Hepatocyte (in vitro differentiated cells): ENCODE measurements at regions not wholly inside any gene's neighbourhood (a gene's known extent, or its start where the extent isn't known, plus 50 kb on each side); places are given as distances from the start of the nearest gene placed in this dataset.
"Not testable (repeated sequence)": the region's sequence is repeated elsewhere in the genome, so short reads cannot be mapped to it uniquely, and the experiment has no call there.

Experiments used
- DNase-seq: peaks from one replicate; pipeline ENCODE4 v3.0.0-alpha.2; 2016; ENCODE audit warnings: low spot score
- H2AFZ ChIP-seq: fragments of 200-600 bp; sonication (generic); 2 replicates; pipeline ENCODE4 v1.6.0; 2016; ENCODE audit warnings: antibody characterized with exemption, mild to moderate bottlenecking
- H3K27ac ChIP-seq: fragments of 200-600 bp; sonication (generic); 2 replicates; pipeline ENCODE4 v1.5.1; 2016; ENCODE audit warnings: mild to moderate bottlenecking
- H3K27me3 ChIP-seq: fragments of 200-600 bp; sonication (generic); 2 replicates; pipeline ENCODE4 v1.6.1; 2016
- H3K36me3 ChIP-seq: fragments of 200-600 bp; sonication (generic); replicated peaks from 2 replicates; pipeline ENCODE4 v1.5.1; 2016; ENCODE audit warnings: low read depth; ENCODE audit not compliant: insufficient read depth
- H3K4me1 ChIP-seq: fragments of 200-600 bp; sonication (generic); 2 replicates; pipeline ENCODE4 v1.5.1; 2016; ENCODE audit warnings: mild to moderate bottlenecking, moderate library complexity; ENCODE audit not compliant: insufficient read depth
- H3K4me2 ChIP-seq: fragments of 200-600 bp; sonication (generic); 2 replicates; pipeline ENCODE4 v1.6.0; 2016
- H3K4me3 ChIP-seq: fragments of 200-600 bp; sonication (generic); 2 replicates; pipeline ENCODE4 v1.5.1; 2016; ENCODE audit warnings: mild to moderate bottlenecking
- H3K79me2 ChIP-seq: fragments of 200-600 bp; sonication (generic); 2 replicates; pipeline ENCODE4 v1.6.0; 2017; ENCODE audit warnings: mild to moderate bottlenecking
- H3K9me2 ChIP-seq: fragments of 200-600 bp; sonication (generic); replicated peaks from 2 replicates; pipeline ENCODE4 v1.6.0; 2017; ENCODE audit warnings: mild to moderate bottlenecking; ENCODE audit not compliant: insufficient read depth
- H3K9me3 ChIP-seq: fragments of 200-600 bp; sonication (generic); 2 replicates; pipeline ENCODE4 v1.5.1; 2016; ENCODE audit warnings: low read depth, mild to moderate bottlenecking
- H4K20me1 ChIP-seq: fragments of 200-600 bp; sonication (generic); 2 replicates; pipeline ENCODE4 v1.6.0; 2016; ENCODE audit warnings: mild to moderate bottlenecking; ENCODE audit not compliant: insufficient read depth, poor library complexity, severe bottlenecking
- EZH2 ChIP-seq: fragments of 200-600 bp; sonication (generic); IDR thresholded peaks from 2 replicates; pipeline ENCODE4 v1.6.1; 2016; ENCODE audit warnings: antibody characterized with exemption, mild to moderate bottlenecking, borderline replicate concordance
- EZH2phosphoT487 ChIP-seq: fragments of 200-600 bp; sonication (generic); IDR thresholded peaks from one replicate; pipeline ENCODE4 v1.6.1; 2018; ENCODE audit warnings: antibody characterized with exemption, mild to moderate bottlenecking, low read depth, moderate library complexity; ENCODE audit not compliant: unreplicated experiment, severe bottlenecking
- WGBS: methylation state at CpG from one replicate; pipeline ENCODE4 v1.1.6; 2016; ENCODE audit warnings: low lambda C conversion rate; ENCODE audit errors: missing lambda C conversion rate; 5-methylcytosine and 5-hydroxymethylcytosine counted together
- TF ChIP-seq, protein P1 (sequence below): fragments of 200-600 bp; sonication (generic); IDR thresholded peaks from 2 replicates; pipeline ENCODE4 v1.5.1; 2016; ENCODE audit warnings: antibody characterized with exemption, mild to moderate bottlenecking; ENCODE audit not compliant: poor library complexity

DNA sequence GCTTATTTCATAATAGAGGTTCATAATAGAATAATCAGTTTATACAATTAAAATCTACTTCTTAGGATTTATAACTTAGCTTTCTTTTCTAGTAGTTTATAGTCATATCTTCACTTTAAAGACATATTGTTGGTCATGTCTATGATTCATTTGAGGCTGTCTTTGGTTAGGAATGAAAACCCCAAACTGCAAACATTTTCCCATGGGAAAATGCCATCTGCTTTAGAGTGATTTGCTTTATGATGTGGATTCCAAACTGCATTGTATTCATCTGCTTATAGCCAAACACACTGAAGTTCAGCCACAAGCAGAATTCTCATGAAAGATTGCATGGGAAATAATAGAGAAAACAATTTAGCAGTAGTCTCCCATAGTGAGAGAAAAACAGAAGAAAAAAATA is 128.0 kb downstream of the RFPL4B start:
- no peaks in the 10 kb centered on the region for H4K20me1 ChIP-seq
- no peak overlapping the region for H3K4me3 ChIP-seq
- H3K9me2 ChIP-seq, result no peaks in the 10 kb centered on the region
- TF ChIP-seq EZH2 (no peak), EZH2phosphoT487 (no peak)
- TF ChIP-seq, protein P1, sequence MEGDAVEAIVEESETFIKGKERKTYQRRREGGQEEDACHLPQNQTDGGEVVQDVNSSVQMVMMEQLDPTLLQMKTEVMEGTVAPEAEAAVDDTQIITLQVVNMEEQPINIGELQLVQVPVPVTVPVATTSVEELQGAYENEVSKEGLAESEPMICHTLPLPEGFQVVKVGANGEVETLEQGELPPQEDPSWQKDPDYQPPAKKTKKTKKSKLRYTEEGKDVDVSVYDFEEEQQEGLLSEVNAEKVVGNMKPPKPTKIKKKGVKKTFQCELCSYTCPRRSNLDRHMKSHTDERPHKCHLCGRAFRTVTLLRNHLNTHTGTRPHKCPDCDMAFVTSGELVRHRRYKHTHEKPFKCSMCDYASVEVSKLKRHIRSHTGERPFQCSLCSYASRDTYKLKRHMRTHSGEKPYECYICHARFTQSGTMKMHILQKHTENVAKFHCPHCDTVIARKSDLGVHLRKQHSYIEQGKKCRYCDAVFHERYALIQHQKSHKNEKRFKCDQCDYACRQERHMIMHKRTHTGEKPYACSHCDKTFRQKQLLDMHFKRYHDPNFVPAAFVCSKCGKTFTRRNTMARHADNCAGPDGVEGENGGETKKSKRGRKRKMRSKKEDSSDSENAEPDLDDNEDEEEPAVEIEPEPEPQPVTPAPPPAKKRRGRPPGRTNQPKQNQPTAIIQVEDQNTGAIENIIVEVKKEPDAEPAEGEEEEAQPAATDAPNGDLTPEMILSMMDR, result no peak
- H3K79me2 ChIP-seq, result no peaks in the 10 kb centered on the region
- no peak overlapping the region for H3K4me2 ChIP-seq
- no peak overlapping the region for H3K27ac ChIP-seq
- no peaks in the 10 kb centered on the region for H3K36me3 ChIP-seq
- no peak for DNase-seq
- H3K4me1 ChIP-seq, result peaks cover 20% of the 10 kb centered on the region
- no peaks in the 10 kb centered on the region for H3K9me3 ChIP-seq
- no peak overlapping the region for H2AFZ ChIP-seq
- no peaks in the 10 kb centered on the region for H3K27me3 ChIP-seq

DNA sequence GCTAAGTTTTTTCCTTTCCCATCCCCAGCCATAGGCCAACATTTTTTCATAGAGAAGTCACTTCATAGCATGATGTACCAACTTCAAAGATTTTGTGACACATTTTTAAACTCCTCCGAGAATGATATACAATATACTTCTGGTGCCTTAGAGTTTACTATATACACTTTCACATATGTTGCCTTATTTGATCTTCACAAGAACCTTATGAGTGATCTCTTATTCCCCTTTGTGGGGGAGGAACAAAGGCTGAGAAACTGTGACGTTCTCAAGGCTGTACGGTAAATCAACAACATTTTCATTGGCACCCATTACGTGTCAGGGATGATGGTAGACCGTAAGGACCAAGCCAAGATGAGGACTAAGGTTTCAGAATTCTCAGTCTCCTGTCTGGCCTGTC is 130.0 kb downstream of the RFPL4B start:
- Histone ChIP-seq H3K9me2 (no peaks in the 10 kb centered on the region), H4K20me1 (no peaks in the 10 kb centered on the region), H3K27me3 (no peaks in the 10 kb centered on the region), H3K4me1 (peaks cover 5% of the 10 kb centered on the region), H3K27ac (no peak overlapping the region), H3K4me3 (no peak overlapping the region), H3K9me3 (no peaks in the 10 kb centered on the region), H3K36me3 (no peaks in the 10 kb centered on the region), H2AFZ (no peak overlapping the region), H3K79me2 (no peaks in the 10 kb centered on the region), H3K4me2 (no peak overlapping the region)
- 92% methylated on average over 5 of the region's 5 CpGs for WGBS
- TF ChIP-seq EZH2phosphoT487 (no peak), EZH2 (no peak)
- TF ChIP-seq, protein P1, result no peak
- DNase-seq, result no peak

DNA sequence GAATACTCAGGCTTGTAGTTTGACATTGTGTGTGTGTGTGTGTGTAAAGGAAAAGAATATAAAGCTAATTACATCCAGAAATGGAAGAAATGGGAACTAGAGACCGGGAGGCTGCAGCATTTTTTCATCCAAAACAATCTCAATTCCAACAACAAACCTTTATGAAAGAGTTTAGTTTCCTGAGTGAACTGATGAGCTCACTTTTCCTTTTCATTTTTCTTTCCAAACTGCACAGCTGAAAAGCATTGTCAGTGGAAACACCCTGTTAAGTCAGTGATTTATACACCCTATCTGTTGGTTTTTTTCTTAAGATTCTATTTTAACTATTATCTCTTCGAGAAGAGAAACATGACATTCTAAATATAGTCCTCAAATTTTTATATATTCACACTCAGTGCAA is 130.9 kb downstream of the RFPL4B start:
- no peaks in the 10 kb centered on the region for H3K9me3 ChIP-seq
- H3K36me3 ChIP-seq, result no peaks in the 10 kb centered on the region
- peak overlapping the region; percentile 12 for H3K27ac ChIP-seq
- WGBS, result 54% methylated on average over 2 of the region's 2 CpGs
- H3K9me2 ChIP-seq, result no peaks in the 10 kb centered on the region
- no peaks in the 10 kb centered on the region for H3K4me1 ChIP-seq
- no peaks in the 10 kb centered on the region for H4K20me1 ChIP-seq
- H3K4me2 ChIP-seq, result no peak overlapping the region
- no peak for DNase-seq
- H3K4me3 ChIP-seq, result no peak overlapping the region
- TF ChIP-seq, protein P1, result no peak
- TF ChIP-seq EZH2 (no peak), EZH2phosphoT487 (no peak)
- no peaks in the 10 kb centered on the region for H3K79me2 ChIP-seq
- H2AFZ ChIP-seq, result no peak overlapping the region
- no peaks in the 10 kb centered on the region for H3K27me3 ChIP-seq

DNA sequence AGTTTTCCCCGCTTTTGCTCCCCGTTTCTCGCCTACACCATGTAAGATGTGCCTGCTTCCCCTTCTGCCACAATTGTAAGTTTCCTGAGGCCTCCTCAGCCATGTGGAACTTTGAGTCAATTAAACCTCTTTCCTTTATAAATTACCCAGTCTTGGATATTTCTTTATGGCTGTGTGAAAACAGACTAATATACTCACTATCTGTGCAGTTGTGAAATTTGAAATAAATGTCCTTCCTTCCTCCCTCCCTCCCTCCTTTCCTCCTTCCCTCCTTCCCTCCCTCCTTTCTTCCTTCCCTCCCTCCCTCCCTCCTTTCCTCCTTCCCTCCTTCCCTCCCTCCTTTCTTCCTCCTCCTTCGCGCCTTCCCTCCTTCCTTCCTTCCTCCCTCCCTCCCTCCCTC is 132.8 kb downstream of the RFPL4B start:
- not testable (repeated sequence) for DNase-seq, H4K20me1 ChIP-seq, H3K27me3 ChIP-seq, H3K4me2 ChIP-seq, H3K27ac ChIP-seq, H2AFZ ChIP-seq, H3K36me3 ChIP-seq, H3K9me3 ChIP-seq, H3K9me2 ChIP-seq, H3K4me3 ChIP-seq, H3K79me2 ChIP-seq, H3K4me1 ChIP-seq
- WGBS, result 98% methylated on average over 3 of the region's 5 CpGs
